SK-N-MC (cell line): ENCODE measurements at regions not wholly inside any gene's neighbourhood (a gene's known extent, or its start where the extent isn't known, plus 50 kb on each side); places are given as distances from the start of the nearest gene placed in this dataset.

ENCODE experiments used
- EZH2 ChIP-seq: fragments of 200-600 bp; sonication (generic); IDR thresholded peaks from one replicate; pipeline ENCODE4 v1.6.1; 2017; ENCODE audit warnings: antibody characterized with exemption
- FOXP2 ChIP-seq: optimal IDR thresholded peaks from 2 replicates; pipeline ENCODE3; 2011; ENCODE audit warnings: mild to moderate bottlenecking, moderate library complexity; ENCODE audit not compliant: insufficient read depth; ENCODE audit errors: extremely low read length, control extremely low read depth
- POLR2AphosphoS5 ChIP-seq: IDR thresholded peaks from 2 replicates; pipeline ENCODE4 v1.6.1; 2012; ENCODE audit warnings: mild to moderate bottlenecking, low read depth, low read length, borderline replicate concordance

DNA sequence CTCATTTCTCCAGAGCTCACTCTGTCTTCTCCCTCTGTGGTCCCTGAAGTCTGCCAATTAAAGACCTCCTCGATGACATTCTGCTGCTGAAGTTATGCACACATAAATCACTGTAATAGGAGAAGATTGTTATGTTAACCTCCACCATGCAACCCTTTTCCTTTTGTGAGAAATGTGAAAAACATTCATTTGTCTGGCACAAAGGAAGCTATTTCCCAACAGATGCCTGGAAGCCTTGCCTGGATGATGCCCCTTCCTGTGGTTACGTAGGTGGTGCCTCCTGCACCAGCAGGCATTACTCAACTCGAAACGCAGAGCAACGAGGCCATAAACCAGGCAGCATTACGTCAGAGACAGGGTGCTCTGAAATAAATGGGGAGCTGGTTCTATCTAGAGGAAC is 327.4 kb upstream of the ZNF507 start:
- no peak for TF ChIP-seq EZH2
- no peak for TF ChIP-seq POLR2AphosphoS5
- no peak for TF ChIP-seq FOXP2
